Uterus (tissue), 2 donors: ENCODE measurements at regions not wholly inside any gene's neighbourhood (a gene's known extent, or its start where the extent isn't known, plus 50 kb on each side); places are given as distances from the start of the nearest gene placed in this dataset.

Experiments used
- CTCF ChIP-seq, 4 experiments: fragments of 200-600 bp in 2 of 4; fragments of 450-650 bp in 2 of 4; sonication (generic) in 2 of 4; IDR thresholded peaks; one replicate each; pipeline ENCODE4 v1.5.1; 2016 to 2019; ENCODE audit warnings: antibody characterized with exemption in 4 of 4, mild to moderate bottlenecking in 2 of 4, moderate library complexity in 1 of 4
- POLR2A ChIP-seq, 2 donors: fragments of 450-650 bp; IDR thresholded peaks; one replicate each; pipeline ENCODE4 v1.6.1; 2016; ENCODE audit warnings: antibody characterized with exemption in 2 of 2, mild to moderate bottlenecking in 1 of 2, moderate library complexity in 1 of 2

GRCh38 chr14:54039311-54039710, 82.7 kb upstream of the BMP4 start:
- TF ChIP-seq POLR2A (IDR thresholded peaks at IDR 0.05): no peak
- TF ChIP-seq CTCF (IDR thresholded peaks at IDR 0.05): no peak
